Type B pancreatic cell (in vitro differentiated cells): ENCODE measurements at regions not wholly inside any gene's neighbourhood (a gene's known extent, or its start where the extent isn't known, plus 50 kb on each side); places are given as distances from the start of the nearest gene placed in this dataset.

Experiments used
- DNase-seq: peaks from one replicate; pipeline ENCODE4 v3.0.0; 2021; ENCODE audit warnings: mixed read lengths; ENCODE audit not compliant: unreplicated experiment; ENCODE audit errors: extremely low spot score
- H3K27ac Mint-ChIP-seq: 2 replicates; pipeline ENCODE4 v1.8.0; 2021; ENCODE audit warnings: mild to moderate bottlenecking, mixed read lengths
- H3K27me3 Mint-ChIP-seq: 2 replicates; pipeline ENCODE4 v1.8.0; 2021; ENCODE audit warnings: mixed read lengths
- H3K36me3 Mint-ChIP-seq: 2 replicates; pipeline ENCODE4 v1.8.0; 2021; ENCODE audit warnings: mixed read lengths
- H3K4me1 Mint-ChIP-seq: one replicate; pipeline ENCODE4 v1.8.0; 2021; ENCODE audit warnings: mixed read lengths; ENCODE audit not compliant: unreplicated experiment
- H3K4me3 Mint-ChIP-seq: 2 replicates; pipeline ENCODE4 v1.8.0; 2021; ENCODE audit warnings: mild to moderate bottlenecking, mixed read lengths
- H3K9me3 Mint-ChIP-seq: 2 replicates; pipeline ENCODE4 v1.8.0; 2021; ENCODE audit warnings: mixed read lengths
- CTCF ChIP-seq: fragments of 200-600 bp; sonication (generic); conservative IDR thresholded peaks from 2 replicates; pipeline ENCODE4 v1.5.0; 2021; ENCODE audit warnings: antibody characterized with exemption, mild to moderate bottlenecking

DNA sequence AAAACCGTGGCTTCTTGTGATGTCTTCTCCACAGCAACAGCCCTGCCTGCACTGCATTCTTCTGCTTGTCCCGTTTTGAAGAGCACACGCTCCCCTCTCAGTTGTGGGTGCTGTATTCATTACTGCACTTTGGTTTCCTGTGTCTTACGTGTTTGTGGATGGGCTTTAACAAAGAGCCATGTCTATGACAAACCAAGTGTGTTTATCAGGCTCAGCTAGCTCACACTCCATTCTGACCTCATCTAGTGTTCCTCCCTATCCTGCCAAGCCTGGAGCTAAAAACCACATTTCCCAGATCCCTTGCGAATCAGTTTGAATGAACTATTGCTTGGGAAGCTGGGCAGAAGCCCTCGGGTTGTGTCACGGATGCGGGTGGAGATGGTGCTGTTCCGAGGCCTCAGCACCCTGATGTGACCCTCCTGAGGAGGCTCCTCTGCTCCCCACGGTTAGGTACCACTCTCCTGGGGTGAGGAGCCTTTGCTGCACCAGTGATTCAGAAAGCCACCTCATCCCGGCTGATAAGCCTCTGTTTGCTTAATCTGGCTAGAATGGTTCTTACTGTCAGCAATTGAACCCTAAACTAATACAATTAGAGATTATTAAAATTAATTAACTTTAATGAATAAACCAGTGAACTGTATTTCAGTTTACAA, 116.5 kb downstream of the GALR1 start:
- DNase-seq: no peak
- no peak overlapping the region for H3K27ac Mint-ChIP-seq
- H3K27me3 Mint-ChIP-seq: peaks cover 20% of the 10 kb centered on the region
- H3K36me3 Mint-ChIP-seq: no peaks in the 10 kb centered on the region
- H3K4me1 Mint-ChIP-seq: peaks cover 12% of the 10 kb centered on the region
- no peak overlapping the region for H3K4me3 Mint-ChIP-seq
- peaks cover 14% of the 10 kb centered on the region for H3K9me3 Mint-ChIP-seq
- no peak for TF ChIP-seq CTCF

DNA sequence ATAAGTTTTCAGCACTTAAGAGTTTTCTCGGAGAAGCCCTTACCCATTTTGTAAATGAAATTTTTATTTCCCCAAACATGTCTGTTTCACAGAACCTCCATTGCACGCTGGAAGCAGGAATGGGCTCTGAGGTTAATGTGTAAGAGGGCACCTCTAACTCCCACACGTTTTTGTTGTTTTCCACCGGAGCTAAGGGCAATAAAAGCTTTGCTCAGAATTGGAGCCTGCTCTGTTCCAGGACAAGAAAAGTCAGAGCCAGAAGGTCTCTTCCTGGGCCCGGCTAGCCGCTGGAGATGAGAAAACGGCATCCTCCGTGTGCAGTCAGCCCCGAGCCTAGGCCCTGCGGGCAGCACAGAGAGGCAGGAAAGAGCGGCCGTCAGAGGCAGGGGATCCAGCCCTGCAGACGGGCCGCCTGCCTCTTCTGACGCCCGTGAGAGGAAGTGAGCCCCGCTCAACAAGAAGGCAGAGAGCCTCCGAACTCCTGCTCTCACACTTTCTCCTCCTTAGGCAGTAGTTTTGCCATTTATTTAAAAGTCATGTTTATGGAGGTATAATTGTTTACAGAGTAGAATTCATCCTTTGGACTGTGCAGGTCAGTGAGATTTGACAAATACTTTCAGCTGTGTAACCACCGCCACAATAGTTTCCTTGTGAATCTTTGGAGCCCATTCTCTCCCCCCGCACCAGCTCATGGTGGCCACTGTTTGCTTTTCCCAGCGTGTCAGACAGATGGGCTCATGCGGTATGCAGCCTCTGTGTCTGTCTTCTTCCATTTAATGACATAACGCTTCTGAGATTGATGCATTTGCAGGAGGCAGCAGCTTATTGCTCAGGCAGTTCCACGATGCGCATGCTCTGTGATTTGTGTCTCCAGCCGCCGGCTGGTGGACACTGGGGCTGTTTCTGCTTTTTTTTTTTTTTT, 117.3 kb downstream of the GALR1 start:
- H3K27ac Mint-ChIP-seq: peak overlapping the region; percentile 79
- peak overlapping the region; percentile 83 for H3K4me3 Mint-ChIP-seq
- H3K36me3 Mint-ChIP-seq: no peaks in the 10 kb centered on the region
- TF ChIP-seq CTCF: peak; percentile 31
- peaks cover 20% of the 10 kb centered on the region for H3K27me3 Mint-ChIP-seq
- DNase-seq: no peak
- peaks cover 14% of the 10 kb centered on the region for H3K9me3 Mint-ChIP-seq
- peaks cover 12% of the 10 kb centered on the region for H3K4me1 Mint-ChIP-seq

- Mint-ChIP-seq H3K27me3 (peaks cover 14% of the 10 kb centered on the region), H3K4me1 (peaks cover 12% of the 10 kb centered on the region), H3K4me3 (no peak overlapping the region), H3K36me3 (no peaks in the 10 kb centered on the region), H3K9me3 (peaks cover 8% of the 10 kb centered on the region), H3K27ac (no peak overlapping the region)
- TF ChIP-seq CTCF: no peak
- DNase-seq: no peak
These were observed 120.0 kb downstream of the GALR1 start for GRCh38 chr18:77369644-77370043.

GRCh38 chr18:77373730-77374445, 124.2 kb downstream of the GALR1 start:
- Mint-ChIP-seq H3K27me3 (no peaks in the 10 kb centered on the region), H3K4me1 (no peaks in the 10 kb centered on the region), H3K36me3 (no peaks in the 10 kb centered on the region), H3K9me3 (peaks cover 8% of the 10 kb centered on the region), H3K4me3 (no peak overlapping the region), H3K27ac (no peak overlapping the region)
- TF ChIP-seq CTCF: no peak
- DNase-seq: no peak

GRCh38 chr18:77374446-77374805, 124.8 kb downstream of the GALR1 start:
- H3K4me1 Mint-ChIP-seq: no peaks in the 10 kb centered on the region
- peaks cover 5% of the 10 kb centered on the region for H3K9me3 Mint-ChIP-seq
- H3K4me3 Mint-ChIP-seq: no peak overlapping the region
- no peaks in the 10 kb centered on the region for H3K36me3 Mint-ChIP-seq
- no peak for DNase-seq
- no peak for TF ChIP-seq CTCF
- H3K27ac Mint-ChIP-seq: no peak overlapping the region
- H3K27me3 Mint-ChIP-seq: no peaks in the 10 kb centered on the region
